Stimulated activated naive CD8-positive, alpha-beta T cell treated with anti-CD3 and anti-CD28 coated beads, Interleukin-15, amount 100 ng/mL, for 72 hours (primary cell): ENCODE measurements at regions not wholly inside any gene's neighbourhood (a gene's known extent, or its start where the extent isn't known, plus 50 kb on each side); places are given as distances from the start of the nearest gene placed in this dataset.
"Not testable (repeated sequence)": the region's sequence is repeated elsewhere in the genome, so short reads cannot be mapped to it uniquely, and the experiment has no call there.

Source experiments
- ATAC-seq: fragments of 150-1000 bp; cut with Tn5 transposase; 2 replicates; pipeline ENCODE4 v1.10.0; 2021; ENCODE audit warnings: mild to moderate bottlenecking, moderate library complexity
- DNase-seq, 2 donors: peaks; one replicate each; pipeline ENCODE4 v3.0.0; 2021 to 2022
- H3K27ac Mint-ChIP-seq, 2 donors: one replicate each; pipeline ENCODE4 v1.8.0; 2022; ENCODE audit warnings: mild to moderate bottlenecking in 2 of 2, mixed read lengths in 2 of 2, moderate library complexity in 2 of 2
- H3K27me3 Mint-ChIP-seq: one replicate; pipeline ENCODE4 v1.8.0; 2022; ENCODE audit warnings: mixed read lengths
- H3K4me1 Mint-ChIP-seq: one replicate; pipeline ENCODE4 v1.8.0; 2022; ENCODE audit warnings: mild to moderate bottlenecking, mixed read lengths
- H3K4me3 Mint-ChIP-seq, 2 donors: one replicate each; pipeline ENCODE4 v1.8.0; 2022; ENCODE audit warnings: mild to moderate bottlenecking in 2 of 2, mixed read lengths in 2 of 2, moderate library complexity in 1 of 2
- H3K9me3 Mint-ChIP-seq, 2 donors: one replicate each; pipeline ENCODE4 v1.8.0; 2022; ENCODE audit warnings: mixed read lengths in 2 of 2

GRCh38 chr6:140360651-140361050, 986.2 kb upstream of the CITED2 start:
- peaks cover 8 to 15% of the 10 kb centered on the region in 2 donors for H3K9me3 Mint-ChIP-seq
- H3K27me3 Mint-ChIP-seq = no peaks in the 10 kb centered on the region
- no peak overlapping the region for H3K4me3 Mint-ChIP-seq
- DNase-seq = no peak
- no peak for ATAC-seq
- H3K27ac Mint-ChIP-seq = no peak overlapping the region
- no peaks in the 10 kb centered on the region for H3K4me1 Mint-ChIP-seq

GRCh38 chr6:140355476-140355875, 981.0 kb upstream of the CITED2 start:
- ATAC-seq (no peak), DNase-seq (no peak)
- Mint-ChIP-seq H3K4me3 (no peak overlapping the region), H3K27ac (no peak overlapping the region), H3K4me1 (no peaks in the 10 kb centered on the region), H3K27me3 (no peaks in the 10 kb centered on the region), H3K9me3 (no peaks in the 10 kb centered on the region)

- Mint-ChIP-seq H3K4me1 (no peaks in the 10 kb centered on the region), H3K9me3 (no peaks in the 10 kb centered on the region), H3K4me3 (no peak overlapping the region), H3K27ac (no peak overlapping the region), H3K27me3 (no peaks in the 10 kb centered on the region)
- DNase-seq (no peak), ATAC-seq (no peak)
Observed at GRCh38 chr6:140354296-140354695, 979.8 kb upstream of the CITED2 start.

- no peaks in the 10 kb centered on the region for H3K9me3 Mint-ChIP-seq
- no peak overlapping the region for H3K4me3 Mint-ChIP-seq
- no peaks in the 10 kb centered on the region for H3K27me3 Mint-ChIP-seq
- H3K4me1 Mint-ChIP-seq = no peaks in the 10 kb centered on the region
- no peak for ATAC-seq
- H3K27ac Mint-ChIP-seq = no peak overlapping the region
- no peak for DNase-seq
Observed at GRCh38 chr6:140353536-140353935, 979.1 kb upstream of the CITED2 start.

- no peak for ATAC-seq
- no peak overlapping the region for H3K4me3 Mint-ChIP-seq
- H3K27ac Mint-ChIP-seq = no peak overlapping the region
- H3K4me1 Mint-ChIP-seq = no peaks in the 10 kb centered on the region
- DNase-seq = no peak
- H3K9me3 Mint-ChIP-seq = no peaks in the 10 kb centered on the region
- peaks cover 15% of the 10 kb centered on the region for H3K27me3 Mint-ChIP-seq
Observed at GRCh38 chr6:140346428-140346827, 972.0 kb upstream of the CITED2 start.

GRCh38 chr6:140345935-140346334, 971.5 kb upstream of the CITED2 start:
- Mint-ChIP-seq H3K27ac (no peak overlapping the region), H3K27me3 (peaks cover 17% of the 10 kb centered on the region), H3K9me3 (peaks cover 0 to under 1% of the 10 kb centered on the region in 2 donors), H3K4me1 (no peaks in the 10 kb centered on the region), H3K4me3 (no peak overlapping the region)
- DNase-seq = no peak
- ATAC-seq = no peak

- H3K4me3 Mint-ChIP-seq = no peak overlapping the region
- H3K27me3 Mint-ChIP-seq = peaks cover 22% of the 10 kb centered on the region
- peak overlapping the region in 1 of 2 donors; percentile 20 for H3K27ac Mint-ChIP-seq
- no peaks in the 10 kb centered on the region for H3K4me1 Mint-ChIP-seq
- no peak for DNase-seq
- H3K9me3 Mint-ChIP-seq = peaks cover 4 to 5% of the 10 kb centered on the region in 2 donors
- ATAC-seq = no peak
Observed at GRCh38 chr6:140344142-140344913, 969.9 kb upstream of the CITED2 start.

- no peak for ATAC-seq
- no peak overlapping the region for H3K27ac Mint-ChIP-seq
- H3K27me3 Mint-ChIP-seq = peaks cover 22% of the 10 kb centered on the region
- H3K4me3 Mint-ChIP-seq = no peak overlapping the region
- no peak for DNase-seq
- H3K9me3 Mint-ChIP-seq = peaks cover 5% of the 10 kb centered on the region in 2 donors
- H3K4me1 Mint-ChIP-seq = no peaks in the 10 kb centered on the region
Observed at GRCh38 chr6:140343128-140343527, 968.7 kb upstream of the CITED2 start.

GRCh38 chr6:140341272-140341671, 966.8 kb upstream of the CITED2 start:
- H3K27ac Mint-ChIP-seq = no peak overlapping the region
- DNase-seq (no peak), ATAC-seq (no peak)
- no peaks in the 10 kb centered on the region for H3K4me1 Mint-ChIP-seq
- peaks cover 15% of the 10 kb centered on the region for H3K27me3 Mint-ChIP-seq
- peaks cover 5 to 11% of the 10 kb centered on the region in 2 donors for H3K9me3 Mint-ChIP-seq
- H3K4me3 Mint-ChIP-seq = no peak overlapping the region

GRCh38 chr6:140340795-140341194, 966.3 kb upstream of the CITED2 start:
- no peak for DNase-seq
- Mint-ChIP-seq H3K27ac (no peak overlapping the region), H3K9me3 (peaks cover 5 to 11% of the 10 kb centered on the region in 2 donors), H3K4me1 (no peaks in the 10 kb centered on the region), H3K4me3 (no peak overlapping the region), H3K27me3 (peaks cover 14% of the 10 kb centered on the region)
- ATAC-seq = no peak

- H3K27me3 Mint-ChIP-seq = peaks cover 14% of the 10 kb centered on the region
- DNase-seq, ATAC-seq, H3K4me3 Mint-ChIP-seq, H3K4me1 Mint-ChIP-seq, H3K27ac Mint-ChIP-seq: not testable (repeated sequence)
- H3K9me3 Mint-ChIP-seq = peaks cover 5 to 11% of the 10 kb centered on the region in 2 donors
Observed at GRCh38 chr6:140339084-140339483, 964.6 kb upstream of the CITED2 start.

- DNase-seq (no peak), ATAC-seq (no peak)
- no peaks in the 10 kb centered on the region for H3K4me1 Mint-ChIP-seq
- peaks cover 5 to 11% of the 10 kb centered on the region in 2 donors for H3K9me3 Mint-ChIP-seq
- H3K27me3 Mint-ChIP-seq = peaks cover 17% of the 10 kb centered on the region
- H3K4me3 Mint-ChIP-seq = no peak overlapping the region
- H3K27ac Mint-ChIP-seq = no peak overlapping the region
Observed at GRCh38 chr6:140321891-140322290, 947.4 kb upstream of the CITED2 start.

- DNase-seq = no peak
- Mint-ChIP-seq H3K9me3 (no peaks in the 10 kb centered on the region), H3K4me1 (no peaks in the 10 kb centered on the region), H3K27me3 (peaks cover 7% of the 10 kb centered on the region), H3K27ac (no peak overlapping the region), H3K4me3 (no peak overlapping the region)
- no peak for ATAC-seq
Observed at GRCh38 chr6:140320081-140321080, 945.9 kb upstream of the CITED2 start.

- Mint-ChIP-seq H3K27ac (no peak overlapping the region), H3K27me3 (peaks cover 7% of the 10 kb centered on the region), H3K9me3 (no peaks in the 10 kb centered on the region), H3K4me3 (no peak overlapping the region), H3K4me1 (no peaks in the 10 kb centered on the region)
- no peak for DNase-seq
- ATAC-seq = no peak
Observed at GRCh38 chr6:140319209-140319608, 944.8 kb upstream of the CITED2 start.

GRCh38 chr6:140318408-140318807, 944.0 kb upstream of the CITED2 start:
- Mint-ChIP-seq H3K4me3 (no peak overlapping the region), H3K27me3 (peaks cover 7% of the 10 kb centered on the region), H3K27ac (no peak overlapping the region), H3K9me3 (peaks cover 0 to 4% of the 10 kb centered on the region in 2 donors), H3K4me1 (no peaks in the 10 kb centered on the region)
- DNase-seq (no peak), ATAC-seq (no peak)

- Mint-ChIP-seq H3K9me3 (peaks cover 0 to 4% of the 10 kb centered on the region in 2 donors), H3K4me3 (no peak overlapping the region), H3K27me3 (peaks cover 7% of the 10 kb centered on the region), H3K4me1 (no peaks in the 10 kb centered on the region), H3K27ac (no peak overlapping the region)
- no peak for ATAC-seq
- DNase-seq = no peak
Observed at GRCh38 chr6:140317950-140318349, 943.5 kb upstream of the CITED2 start.
